ENCODE measurements at regions not wholly inside any gene's neighbourhood (a gene's known extent, or its start where the extent isn't known, plus 50 kb on each side); places are given as distances from the start of the nearest gene placed in this dataset.
"Not testable (repeated sequence)": the region's sequence is repeated elsewhere in the genome, so short reads cannot be mapped to it uniquely, and the experiment has no call there.

GRCh38 chr19:29013325-29013724, 199.6 kb downstream of the UQCRFS1 start:
- no peak for DNase-seq (ENCODE audit: low read depth)

- no peak for DNase-seq (ENCODE audit: low read depth)
Measured at GRCh38 chr19:29012457-29012856, 200.5 kb downstream of the UQCRFS1 start.

DNA sequence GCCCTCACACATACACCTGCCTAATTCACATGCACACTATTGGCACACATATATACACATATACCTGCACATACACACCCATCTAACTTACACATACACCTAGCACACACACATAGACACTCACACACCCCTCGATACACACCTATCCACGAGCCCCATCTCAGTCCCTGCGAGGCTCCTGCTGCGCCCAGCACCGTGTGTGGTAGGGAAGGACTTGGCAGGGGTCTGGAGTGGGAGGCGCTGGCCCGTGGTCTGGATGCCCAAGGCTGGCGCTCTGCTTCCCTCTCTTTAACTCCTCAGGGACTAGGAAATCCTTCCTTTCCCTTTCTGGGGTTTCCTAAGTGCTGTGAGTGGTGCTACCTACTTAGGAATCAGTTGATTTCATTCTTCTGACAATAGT, 202.7 kb downstream of the UQCRFS1 start:
- DNase-seq (ENCODE audit: low read depth), result no peak

GRCh38 chr19:29006057-29006735, 206.8 kb downstream of the UQCRFS1 start:
- no peak for DNase-seq (ENCODE audit: low read depth)

- DNase-seq (ENCODE audit: low read depth), result no peak
Measured at GRCh38 chr19:29004796-29005195, 208.2 kb downstream of the UQCRFS1 start.

DNA sequence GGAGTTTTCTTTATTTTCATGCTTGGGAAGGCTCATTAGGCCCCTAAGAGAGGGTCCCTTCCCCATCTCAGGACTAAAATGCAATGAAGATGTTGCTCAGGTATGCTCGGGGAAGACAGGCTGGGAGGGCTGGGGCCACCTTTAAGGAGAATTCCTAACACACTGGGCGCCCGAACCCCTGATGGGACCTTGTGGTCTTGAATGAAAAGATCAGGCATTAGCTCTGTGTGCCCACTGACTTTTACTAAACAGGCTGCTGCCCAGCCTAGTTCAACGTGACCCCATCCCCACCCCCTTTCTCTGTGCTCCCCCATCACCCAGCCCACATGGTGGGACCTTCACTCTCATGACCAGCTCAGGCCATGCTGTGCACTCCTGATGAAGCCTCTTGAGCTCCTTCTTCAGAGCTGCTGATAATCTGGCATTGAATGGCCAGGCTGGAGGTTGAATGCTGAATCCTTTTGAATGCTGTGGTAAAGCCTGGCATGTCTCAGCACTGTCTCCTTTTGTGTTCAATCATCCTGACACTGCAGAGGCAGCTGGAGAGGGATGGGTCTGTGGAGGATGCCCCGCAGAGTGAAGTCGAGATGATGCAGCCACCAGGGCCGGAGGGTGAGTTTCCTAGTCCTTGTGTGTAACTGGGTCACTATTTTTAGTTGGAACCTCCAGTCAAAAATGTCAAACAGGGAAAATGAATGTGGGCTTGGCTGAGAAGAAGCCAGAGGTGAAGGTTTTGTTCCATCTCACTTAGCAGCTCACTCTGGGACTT, 209.1 kb downstream of the UQCRFS1 start:
- DNase-seq (ENCODE audit: low read depth), result no peak

DNA sequence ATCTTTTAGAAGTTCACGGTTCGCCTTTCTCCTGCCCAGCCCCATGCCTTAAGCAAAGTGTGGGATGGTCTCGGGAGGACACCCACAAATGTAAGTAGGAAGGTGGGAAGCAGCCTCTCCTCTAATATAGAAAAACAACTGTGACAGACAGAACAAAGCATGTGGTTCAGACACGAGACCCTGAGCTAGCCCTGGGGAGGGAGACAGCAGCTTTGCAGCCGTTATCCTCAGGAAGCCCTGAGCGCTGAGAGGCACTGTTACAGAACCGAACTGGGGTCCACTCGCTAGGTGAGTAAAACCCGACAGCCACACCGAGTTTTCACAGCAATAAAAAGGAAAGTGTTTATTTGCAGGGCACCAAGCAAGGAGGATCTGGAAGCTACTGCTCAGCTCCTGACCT, 210.6 kb downstream of the UQCRFS1 start:
- no peak for DNase-seq (ENCODE audit: low read depth)

DNA sequence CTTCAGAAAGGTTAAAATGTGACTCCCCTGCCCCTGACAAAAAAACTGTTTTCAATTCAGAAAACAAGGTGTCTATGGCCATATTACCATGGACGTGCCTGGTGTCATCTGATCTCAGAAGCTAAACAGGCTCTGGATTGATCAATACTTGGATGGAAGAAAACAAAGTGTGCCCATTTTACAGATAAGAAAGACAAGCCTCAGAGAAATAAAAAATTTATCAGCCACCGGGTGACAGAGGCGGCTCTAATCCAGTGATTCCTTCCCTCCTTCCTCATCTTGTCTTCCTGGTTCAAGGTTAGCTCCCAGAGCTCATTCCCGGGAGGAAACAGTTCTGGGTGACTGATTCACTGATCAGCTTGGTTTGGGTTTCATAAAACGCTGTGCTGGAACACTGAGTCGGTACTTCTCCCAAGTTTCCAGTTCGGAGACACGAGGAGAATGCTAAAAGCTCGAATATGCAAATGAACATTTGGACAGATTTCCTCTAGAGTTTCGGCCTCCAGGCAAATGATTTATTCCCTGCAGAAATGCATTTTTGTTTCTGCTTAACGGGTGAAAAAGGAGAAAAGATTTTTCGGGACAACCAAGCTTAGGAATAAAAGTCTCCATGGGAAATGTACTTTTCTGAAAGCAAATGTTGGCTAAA, 211.2 kb downstream of the UQCRFS1 start:
- DNase-seq (ENCODE audit: low read depth), result no peak

GRCh38 chr19:29001141-29001581, 211.8 kb downstream of the UQCRFS1 start:
- no peak for DNase-seq (ENCODE audit: low read depth)

DNA sequence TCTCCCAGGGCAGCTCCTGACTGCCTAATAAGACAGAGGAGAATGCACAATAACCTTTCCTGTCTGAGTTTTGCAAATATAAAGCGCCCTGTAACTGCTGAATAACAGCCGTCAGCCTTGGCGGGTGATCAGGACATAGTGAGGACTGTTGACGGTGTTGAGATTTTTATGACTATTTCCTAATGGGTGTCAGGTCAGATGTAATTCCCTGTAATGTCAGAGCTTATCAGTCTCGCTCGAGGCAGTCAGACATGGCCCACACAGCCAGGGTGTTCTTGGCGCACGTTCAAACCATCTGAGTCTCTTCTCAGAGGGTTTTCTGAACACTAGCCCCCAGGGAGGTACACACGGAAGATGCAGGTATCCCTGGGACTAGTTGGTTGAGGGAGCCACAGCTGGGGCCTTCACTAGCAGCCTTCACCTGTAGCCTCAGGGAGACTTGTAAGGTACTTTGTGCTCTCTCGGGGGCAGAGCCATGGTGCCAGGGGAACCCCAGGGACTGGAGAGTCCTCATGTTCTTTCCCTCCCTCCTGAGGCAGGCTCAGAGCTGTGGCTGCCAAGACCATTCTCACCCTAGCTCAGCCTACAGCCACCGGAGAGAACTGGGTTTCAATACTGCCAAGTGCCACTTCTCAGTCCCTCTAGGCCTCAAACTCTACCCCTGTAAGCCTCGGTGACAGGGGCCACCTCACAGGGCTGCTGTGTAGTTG, 213.1 kb downstream of the UQCRFS1 start:
- no peak for DNase-seq (ENCODE audit: low read depth)

DNA sequence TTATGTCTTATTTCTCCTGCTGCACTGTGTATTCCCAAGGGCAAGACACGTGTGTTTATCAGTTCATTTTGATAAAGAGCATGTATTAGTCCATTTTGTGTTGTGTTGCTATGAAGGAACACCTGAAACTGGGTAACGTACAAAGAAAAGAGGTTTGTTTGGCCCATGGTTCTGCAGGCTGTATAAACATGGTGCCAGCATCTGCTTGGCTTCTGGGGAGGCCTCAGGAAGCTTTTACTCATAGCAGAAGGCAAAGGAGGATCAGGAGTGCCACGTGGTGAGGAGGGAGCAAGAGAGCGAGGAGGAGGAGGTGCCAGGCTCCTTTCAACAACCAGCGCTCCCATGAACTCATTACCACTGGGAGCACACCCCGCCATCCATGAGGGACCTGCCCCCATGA, 214.0 kb downstream of the UQCRFS1 start:
- DNase-seq (ENCODE audit: low read depth), result no peak

DNA sequence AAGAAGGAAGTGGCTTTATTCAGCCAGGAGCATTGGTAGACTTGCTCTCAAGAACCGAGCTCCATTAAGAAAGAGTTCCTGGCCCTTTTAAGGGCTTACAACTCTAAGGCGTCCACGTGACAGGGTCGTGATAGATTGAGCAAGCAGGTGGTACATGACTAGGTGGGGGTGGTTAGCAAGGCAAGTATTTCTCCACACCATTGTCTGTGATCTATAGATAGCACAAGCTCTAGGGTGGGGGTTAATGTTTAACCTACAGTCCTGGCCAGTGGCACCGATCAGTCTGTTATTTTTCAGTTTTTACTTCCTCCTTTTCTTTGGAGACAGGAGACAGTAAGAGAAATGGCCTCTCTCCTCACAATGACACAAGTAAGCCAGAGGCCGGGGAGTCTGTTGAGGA, 215.1 kb downstream of the UQCRFS1 start:
- not testable (repeated sequence) for DNase-seq (ENCODE audit: low read depth)

- DNase-seq (ENCODE audit: low read depth), result no peak
Measured at GRCh38 chr19:28990522-28990921, 222.4 kb downstream of the UQCRFS1 start.

DNA sequence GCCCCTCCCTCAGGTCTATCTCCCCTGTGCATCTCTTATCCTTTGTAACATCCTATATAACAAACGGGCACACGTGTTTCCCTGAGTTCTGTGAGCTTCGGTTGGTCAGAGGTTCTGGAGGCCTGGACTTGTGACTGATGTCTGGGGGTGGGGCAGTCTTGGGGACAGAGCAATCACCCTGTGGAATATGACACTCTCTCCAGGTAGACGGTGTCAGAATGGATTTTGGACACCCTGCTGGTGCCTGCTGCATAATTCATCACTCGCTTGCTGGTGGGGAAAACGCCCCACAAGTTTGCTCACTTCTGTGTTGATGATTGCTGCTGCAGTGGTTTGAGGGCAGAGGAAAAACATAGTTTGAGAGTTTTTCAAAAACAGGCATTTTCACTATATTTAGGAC, 223.2 kb downstream of the UQCRFS1 start:
- DNase-seq (ENCODE audit: low read depth), result no peak

GRCh38 chr19:28988066-28988465, 224.9 kb downstream of the UQCRFS1 start:
- no peak for DNase-seq (ENCODE audit: low read depth)

GRCh38 chr19:28987177-28987576, 225.8 kb downstream of the UQCRFS1 start:
- no peak for DNase-seq (ENCODE audit: low read depth)

GRCh38 chr19:28985201-28985600, 227.8 kb downstream of the UQCRFS1 start:
- DNase-seq (ENCODE audit: low read depth), result no peak

GRCh38 chr19:28984315-28984714, 228.6 kb downstream of the UQCRFS1 start:
- DNase-seq (ENCODE audit: low read depth), result no peak

DNA sequence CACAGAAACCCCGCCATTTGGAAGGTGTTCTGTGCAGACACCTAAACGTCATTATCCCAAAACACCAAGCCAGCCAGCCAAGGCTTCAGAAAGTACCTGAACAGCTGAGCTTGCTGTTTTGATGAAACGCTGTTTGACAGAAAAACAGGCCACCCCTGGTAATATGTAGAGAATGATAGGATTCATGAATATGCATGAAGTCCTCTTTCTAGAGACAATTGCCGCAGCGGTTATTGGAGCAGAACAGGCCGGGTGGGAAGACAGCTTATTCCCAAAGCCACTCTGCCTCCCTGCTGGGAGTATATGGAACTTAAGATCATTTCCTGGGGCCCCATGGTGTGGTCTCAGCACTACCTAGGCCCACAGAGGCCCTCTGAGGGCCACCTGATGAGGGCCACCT, 229.5 kb downstream of the UQCRFS1 start:
- no peak for DNase-seq (ENCODE audit: low read depth)

DNA sequence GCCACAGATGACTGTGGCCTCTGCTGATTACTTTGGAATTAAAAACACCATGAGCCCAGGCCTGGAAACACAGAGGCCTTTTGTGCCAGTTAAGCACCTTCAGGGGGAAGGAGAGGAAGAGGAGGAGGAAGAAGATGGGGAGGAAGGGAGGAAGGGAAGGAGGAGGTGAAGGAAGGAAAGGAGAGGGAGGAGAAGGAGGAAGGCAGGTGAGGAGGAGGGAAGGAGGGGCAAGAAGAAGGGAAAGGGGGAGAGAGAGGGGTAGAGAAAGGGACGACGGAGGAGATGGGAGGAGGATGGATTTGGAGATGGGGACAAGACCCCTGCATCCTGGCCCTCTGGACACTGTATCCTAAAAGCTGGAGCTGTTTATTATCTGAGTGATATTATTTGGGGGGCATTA, 231.0 kb downstream of the UQCRFS1 start:
- no peak for DNase-seq (ENCODE audit: low read depth)

GRCh38 chr19:28981518-28981917, 231.4 kb downstream of the UQCRFS1 start:
- no peak for DNase-seq (ENCODE audit: low read depth)

- no peak for DNase-seq (ENCODE audit: low read depth)
Measured at GRCh38 chr19:28980236-28980868, 232.6 kb downstream of the UQCRFS1 start.
